B cell (primary cell): ENCODE measurements at regions not wholly inside any gene's neighbourhood (a gene's known extent, or its start where the extent isn't known, plus 50 kb on each side); places are given as distances from the start of the nearest gene placed in this dataset.

Experiments used
- EZH2 ChIP-seq: IDR thresholded peaks from 2 replicates; pipeline ENCODE4 v1.6.1; 2012; ENCODE audit warnings: borderline replicate concordance, low read depth, mild to moderate bottlenecking, moderate library complexity, low read length; ENCODE audit not compliant: insufficient read depth, poor library complexity, severe bottlenecking
- TF ChIP-seq, protein P1 (sequence below): fragments of 200-600 bp; IDR thresholded peaks from one replicate; pipeline ENCODE4 v1.8.0; 2022; ENCODE audit warnings: antibody characterized with exemption, mild to moderate bottlenecking

DNA sequence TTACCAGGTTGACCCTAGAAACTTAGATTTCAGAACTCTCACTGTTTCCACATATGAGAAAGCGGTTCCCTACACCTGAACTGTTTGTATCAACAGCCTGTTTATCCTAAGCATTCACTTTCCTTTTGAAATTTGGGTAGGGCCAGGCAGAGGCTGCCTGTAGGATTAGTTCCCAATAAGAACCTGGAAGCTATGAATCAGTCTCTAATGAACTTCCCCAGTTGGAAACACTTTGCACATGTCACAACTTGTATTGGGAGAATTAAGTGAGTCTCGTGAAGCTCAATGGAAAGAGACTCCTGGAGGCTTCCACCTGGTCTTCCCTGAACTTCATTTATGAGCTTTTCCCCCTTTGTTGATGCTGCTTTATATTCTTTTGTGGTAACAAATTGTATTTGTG is 486.6 kb upstream of the HS6ST1 start:
- TF ChIP-seq, protein P1, sequence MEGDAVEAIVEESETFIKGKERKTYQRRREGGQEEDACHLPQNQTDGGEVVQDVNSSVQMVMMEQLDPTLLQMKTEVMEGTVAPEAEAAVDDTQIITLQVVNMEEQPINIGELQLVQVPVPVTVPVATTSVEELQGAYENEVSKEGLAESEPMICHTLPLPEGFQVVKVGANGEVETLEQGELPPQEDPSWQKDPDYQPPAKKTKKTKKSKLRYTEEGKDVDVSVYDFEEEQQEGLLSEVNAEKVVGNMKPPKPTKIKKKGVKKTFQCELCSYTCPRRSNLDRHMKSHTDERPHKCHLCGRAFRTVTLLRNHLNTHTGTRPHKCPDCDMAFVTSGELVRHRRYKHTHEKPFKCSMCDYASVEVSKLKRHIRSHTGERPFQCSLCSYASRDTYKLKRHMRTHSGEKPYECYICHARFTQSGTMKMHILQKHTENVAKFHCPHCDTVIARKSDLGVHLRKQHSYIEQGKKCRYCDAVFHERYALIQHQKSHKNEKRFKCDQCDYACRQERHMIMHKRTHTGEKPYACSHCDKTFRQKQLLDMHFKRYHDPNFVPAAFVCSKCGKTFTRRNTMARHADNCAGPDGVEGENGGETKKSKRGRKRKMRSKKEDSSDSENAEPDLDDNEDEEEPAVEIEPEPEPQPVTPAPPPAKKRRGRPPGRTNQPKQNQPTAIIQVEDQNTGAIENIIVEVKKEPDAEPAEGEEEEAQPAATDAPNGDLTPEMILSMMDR, result no peak
- no peak for TF ChIP-seq EZH2
